Mucosa of descending colon (tissue), 3 donors: ENCODE measurements at regions not wholly inside any gene's neighbourhood (a gene's known extent, or its start where the extent isn't known, plus 50 kb on each side); places are given as distances from the start of the nearest gene placed in this dataset.

Source experiments
- ATAC-seq: fragments of 200-7000 bp; cut with Tn5 transposase; one replicate; pipeline ENCODE4 v1.9.1; 2020; ENCODE audit warnings: mild to moderate bottlenecking, moderate library complexity
- DNase-seq, 3 donors: peaks; one replicate each; pipeline ENCODE4 v3.0.0-alpha.2; 2020
- H3K36me3 ChIP-seq: fragments of 200-600 bp; one replicate; pipeline ENCODE4 v1.8.0; 2021; ENCODE audit warnings: low read depth, mild to moderate bottlenecking
- H3K4me1 ChIP-seq: fragments of 200-600 bp; one replicate; pipeline ENCODE4 v1.8.0; 2021; ENCODE audit warnings: low read depth, mild to moderate bottlenecking
- H3K4me3 ChIP-seq: fragments of 200-600 bp; one replicate; pipeline ENCODE4 v1.8.0; 2021; ENCODE audit warnings: mild to moderate bottlenecking
- H3K9me3 ChIP-seq: fragments of 200-600 bp; one replicate; pipeline ENCODE4 v1.8.0; 2021; ENCODE audit warnings: mild to moderate bottlenecking
- CTCF ChIP-seq: fragments of 200-600 bp; IDR thresholded peaks from one replicate; pipeline ENCODE4 v1.8.0; 2022; ENCODE audit warnings: antibody characterized with exemption, mild to moderate bottlenecking
- intact Hi-C, 2 donors: fragments of 100-400 bp; cut with DNase I in 1 of 2; cut with micrococcal nuclease in 1 of 2; formaldehyde crosslinking; loops; one replicate each; pipeline versions ENCODE4 v1.11.0 to v1.11.1; 2022; cut with DNase I, micrococcal nuclease
- donor health status: DM: no; HTN: no; CAD: no; lungs with moderate emphysema.
- donor health status: DM: no; HTN: no; CAD: no.
- donor health status: DM: no; HTN: yes; CAD: no.

DNA sequence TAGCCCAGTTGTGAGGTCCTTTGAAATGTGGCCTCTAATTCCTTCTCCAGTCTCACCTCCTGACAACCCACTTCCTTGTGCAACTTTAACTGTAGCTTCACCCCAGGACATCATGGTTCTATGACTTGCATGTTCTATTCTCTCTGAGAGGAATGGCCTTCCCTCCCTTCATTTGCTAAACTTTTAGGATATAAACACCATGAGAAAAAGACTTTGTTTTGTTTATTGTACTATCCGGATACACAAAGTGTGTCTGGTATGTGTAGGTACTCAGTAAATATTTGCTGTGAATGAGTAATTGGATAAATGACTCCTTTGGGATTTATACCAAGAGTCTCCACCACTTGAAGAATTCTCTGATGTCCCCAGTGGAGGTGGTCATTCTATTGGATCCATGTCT lies 547.6 kb downstream of the INSC start:
- intact Hi-C loops, result no loop called here
- no peak for ATAC-seq

DNA sequence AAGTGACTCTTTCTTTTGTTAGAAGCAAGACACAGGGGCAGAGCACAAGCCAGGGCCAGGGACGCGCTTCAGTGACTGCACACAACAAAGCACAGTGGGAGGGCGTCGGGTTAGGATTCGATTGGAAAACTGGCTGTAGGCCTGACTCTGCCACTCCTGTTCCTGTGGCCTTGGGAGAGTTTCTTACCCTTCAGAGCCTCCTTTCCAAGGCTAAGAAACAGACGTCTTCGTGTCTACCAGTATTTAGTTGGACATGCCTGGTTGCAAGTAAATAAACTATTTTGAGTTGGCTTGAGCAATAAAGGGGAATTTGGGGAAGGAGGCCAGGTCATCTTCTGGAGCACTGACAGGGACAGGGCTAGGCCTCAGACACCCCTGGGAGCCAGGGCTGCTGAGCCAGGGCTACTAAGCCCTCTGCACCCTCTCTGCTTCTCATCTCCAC lies 549.1 kb downstream of the INSC start:
- intact Hi-C loops, result no loop called here
- DNase-seq (no peak), ATAC-seq (no peak)
- Histone ChIP-seq H3K36me3 (no peaks in the 10 kb centered on the region), H3K4me3 (no peak overlapping the region), H3K4me1 (no peaks in the 10 kb centered on the region), H3K9me3 (no peaks in the 10 kb centered on the region)
- TF ChIP-seq CTCF, result no peak

More for the DNA sequence above, 547.6 kb downstream of the INSC start:
- no peaks in the 10 kb centered on the region for H3K4me1 ChIP-seq
- H3K4me3 ChIP-seq, result no peak overlapping the region
- no peak for TF ChIP-seq CTCF
- DNase-seq, result no peak
- H3K9me3 ChIP-seq, result no peaks in the 10 kb centered on the region
- no peaks in the 10 kb centered on the region for H3K36me3 ChIP-seq

DNA sequence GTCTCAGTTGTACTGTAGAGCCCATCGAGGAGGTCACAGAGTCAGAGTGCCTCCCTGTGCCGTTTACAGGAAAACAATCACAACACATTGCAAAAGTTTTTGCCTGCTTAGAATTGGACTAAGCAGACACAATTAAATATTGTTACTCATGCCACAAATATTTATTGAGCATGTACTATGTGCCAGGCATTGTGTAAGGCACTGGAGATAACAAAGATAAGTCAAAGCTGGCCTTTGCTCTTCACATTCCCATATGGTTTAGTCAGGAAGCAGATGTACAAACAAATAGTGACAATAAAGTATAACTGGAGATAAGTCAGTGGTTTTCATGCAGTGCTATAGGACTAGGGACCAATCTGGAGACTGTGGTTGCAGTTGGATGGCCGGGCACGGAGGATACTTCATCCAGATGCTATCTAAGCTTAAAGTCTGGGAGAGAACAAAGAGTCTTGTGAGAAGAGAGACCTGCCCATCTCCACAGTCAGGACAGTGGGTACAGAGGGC lies 550.7 kb downstream of the INSC start:
- no peaks in the 10 kb centered on the region for H3K4me1 ChIP-seq
- no peak for TF ChIP-seq CTCF
- DNase-seq (no peak), ATAC-seq (peak; percentile 89)
- H3K36me3 ChIP-seq, result no peaks in the 10 kb centered on the region
- intact Hi-C loops, result no loop called here
- H3K9me3 ChIP-seq, result no peaks in the 10 kb centered on the region
- H3K4me3 ChIP-seq, result no peak overlapping the region

DNA sequence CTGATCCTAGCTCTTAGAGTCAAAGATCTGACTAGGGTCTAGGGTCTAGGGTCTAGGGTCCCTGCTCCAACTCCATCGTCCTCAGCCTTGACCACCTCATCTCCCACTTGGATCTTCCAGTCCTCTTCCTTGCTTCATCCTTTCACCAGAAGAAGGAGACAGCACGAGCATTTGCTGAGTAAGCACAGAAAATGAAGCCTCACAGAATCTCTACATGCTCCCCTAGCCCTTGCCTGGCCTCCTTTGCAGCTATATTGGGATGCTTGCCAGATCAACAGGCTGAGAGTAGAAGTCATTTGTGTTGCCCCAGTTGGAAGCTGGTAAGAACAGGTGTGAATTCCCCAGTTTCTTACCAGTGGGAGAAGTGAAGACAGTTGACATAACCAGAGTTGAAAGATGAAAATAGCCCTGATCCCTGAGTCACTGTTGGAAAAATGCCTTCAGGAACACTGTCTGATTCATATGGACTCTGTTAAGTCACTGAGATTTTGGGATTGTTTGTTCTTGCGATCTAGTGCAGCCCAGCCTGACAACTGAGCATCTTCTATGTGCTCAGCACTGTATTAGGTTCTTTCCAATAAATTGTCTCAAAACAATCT lies 552.5 kb downstream of the INSC start:
- ATAC-seq, result no peak
- Histone ChIP-seq H3K4me1 (no peaks in the 10 kb centered on the region), H3K9me3 (no peaks in the 10 kb centered on the region), H3K4me3 (no peak overlapping the region), H3K36me3 (no peaks in the 10 kb centered on the region)
- intact Hi-C loops, result no loop called here
- no peak for DNase-seq
- no peak for TF ChIP-seq CTCF

DNA sequence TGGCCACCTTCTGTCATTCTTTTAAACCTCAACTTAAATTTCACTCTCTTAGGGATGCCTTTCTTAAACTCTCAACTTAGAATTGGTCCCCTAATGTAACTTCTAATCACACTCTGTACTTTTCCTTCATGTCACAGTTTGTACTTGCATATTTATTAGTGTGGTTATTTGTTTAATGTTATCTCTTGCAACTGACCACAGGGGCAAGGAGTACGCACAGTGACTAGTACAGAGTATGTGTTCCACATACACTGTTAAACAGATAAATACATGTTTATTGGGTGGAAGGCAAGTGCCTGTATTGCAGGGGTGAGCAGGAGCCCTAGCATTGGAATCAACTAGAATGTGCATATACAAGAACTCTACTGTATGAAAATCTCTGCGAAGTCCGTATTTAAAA lies 554.0 kb downstream of the INSC start:
- no peaks in the 10 kb centered on the region for H3K4me1 ChIP-seq
- H3K4me3 ChIP-seq, result no peak overlapping the region
- intact Hi-C loops, result no loop called here
- H3K36me3 ChIP-seq, result no peaks in the 10 kb centered on the region
- H3K9me3 ChIP-seq, result no peaks in the 10 kb centered on the region
- ATAC-seq (no peak), DNase-seq (no peak)
- TF ChIP-seq CTCF, result no peak
